H1 (cell line): ENCODE measurements at regions not wholly inside any gene's neighbourhood (a gene's known extent, or its start where the extent isn't known, plus 50 kb on each side); places are given as distances from the start of the nearest gene placed in this dataset.

Experiments used
- CREB1 ChIP-seq: IDR thresholded peaks from 2 replicates; pipeline ENCODE4 v1.6.1; 2012; ENCODE audit warnings: inconsistent platforms
- MAX ChIP-seq: IDR thresholded peaks from 2 replicates; pipeline ENCODE4 v1.6.1; 2012; ENCODE audit warnings: inconsistent platforms
- TF ChIP-seq, protein P1 (sequence below), 3 experiments: IDR thresholded peaks; 1 replicate in 2 of 3; 2 replicates in 1 of 3; pipeline versions ENCODE4 v1.5.1 to v1.6.1; 2011; ENCODE audit warnings: low read length in 3 of 3, mild to moderate bottlenecking in 3 of 3, inconsistent platforms in 2 of 3, low read depth in 1 of 3, moderate library complexity in 1 of 3; ENCODE audit not compliant: insufficient read depth in 1 of 3; ENCODE audit errors: control extremely low read depth in 1 of 3

GRCh38 chr1:104932949-104933679 is 1183.4 kb downstream of the AMY1C start:
- no peak for TF ChIP-seq CREB1
- TF ChIP-seq, protein P1, sequence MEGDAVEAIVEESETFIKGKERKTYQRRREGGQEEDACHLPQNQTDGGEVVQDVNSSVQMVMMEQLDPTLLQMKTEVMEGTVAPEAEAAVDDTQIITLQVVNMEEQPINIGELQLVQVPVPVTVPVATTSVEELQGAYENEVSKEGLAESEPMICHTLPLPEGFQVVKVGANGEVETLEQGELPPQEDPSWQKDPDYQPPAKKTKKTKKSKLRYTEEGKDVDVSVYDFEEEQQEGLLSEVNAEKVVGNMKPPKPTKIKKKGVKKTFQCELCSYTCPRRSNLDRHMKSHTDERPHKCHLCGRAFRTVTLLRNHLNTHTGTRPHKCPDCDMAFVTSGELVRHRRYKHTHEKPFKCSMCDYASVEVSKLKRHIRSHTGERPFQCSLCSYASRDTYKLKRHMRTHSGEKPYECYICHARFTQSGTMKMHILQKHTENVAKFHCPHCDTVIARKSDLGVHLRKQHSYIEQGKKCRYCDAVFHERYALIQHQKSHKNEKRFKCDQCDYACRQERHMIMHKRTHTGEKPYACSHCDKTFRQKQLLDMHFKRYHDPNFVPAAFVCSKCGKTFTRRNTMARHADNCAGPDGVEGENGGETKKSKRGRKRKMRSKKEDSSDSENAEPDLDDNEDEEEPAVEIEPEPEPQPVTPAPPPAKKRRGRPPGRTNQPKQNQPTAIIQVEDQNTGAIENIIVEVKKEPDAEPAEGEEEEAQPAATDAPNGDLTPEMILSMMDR (IDR thresholded peaks at IDR 0.05; ENCODE audit: control extremely low read depth in 1 of 3, insufficient read depth in 1 of 3, low read depth in 1 of 3, low read length in 3 of 3) = no peak
- TF ChIP-seq MAX = no peak
